K562 (cell line): ENCODE measurements at regions not wholly inside any gene's neighbourhood (a gene's known extent, or its start where the extent isn't known, plus 50 kb on each side); places are given as distances from the start of the nearest gene placed in this dataset.

Experiments
- ATAC-seq: fragments of 200-7000 bp; cut with Tn5 transposase; 3 replicates; pipeline ENCODE4 v1.9.1; 2020; ENCODE audit warnings: moderate library complexity
- BruUV-seq: library from RNA; stranded (reverse); fragments of 400-500 nt; replicated peaks from 2 replicates; lab custom pipeline; 2021; lab: Mats Ljungman, UMichigan
- CTCF ChIA-PET: fragments of 300-600 bp; formaldehyde crosslinking; extraction: SDS; loops from one replicate; lab custom pipeline; 2021; ENCODE audit warnings: low intra/inter-chr PET ratio; lab: Yijun Ruan, JAX
- POLR2A ChIA-PET: fragments of 300-600, 350-650 bp; sonication (Branson Sonifier 250); formaldehyde crosslinking; extraction: SDS; loops from one replicate; lab custom pipeline; 2021; ENCODE audit warnings: antibody characterized with exemption, inconsistent platforms; lab: Yijun Ruan, JAX
- DNase-seq, 4 experiments: peaks; one replicate each; pipeline versions ENCODE4 v3.0.0 to v3.0.0-alpha.2; 2011 to 2018; ENCODE audit warnings: low spot score in 3 of 4, mixed read lengths in 3 of 4; ENCODE audit errors: extremely low read depth in 1 of 4
- FAIRE-seq: peaks from 2 replicates; lab custom pipeline; 2011; peaks lifted over from hg19 to GRCh38; lab: Jason Lieb, UNC
- H2AFZ ChIP-seq: 2 replicates; pipeline ENCODE4 v1.6.0; 2011; ENCODE audit warnings: low read depth, low read length, control low read depth, inconsistent platforms
- H3K27ac ChIP-seq: fragments of 200-600 bp; 3 replicates; pipeline ENCODE4 v1.8.0; 2011; ENCODE audit warnings: low read depth, mild to moderate bottlenecking, control low read depth, inconsistent platforms, low read length, moderate library complexity, mixed read lengths; ENCODE audit errors: extremely low read depth
- H3K27me3 ChIP-seq, 2 experiments: fragments of 300-600 bp in 1 of 2; 2 replicates in 1 of 2; 3 replicates in 1 of 2; pipeline versions ENCODE4 v1.6.0 to v1.8.0; 2011; ENCODE audit warnings: inconsistent platforms in 2 of 2, low read length in 2 of 2, mild to moderate bottlenecking in 1 of 2, mixed read lengths in 1 of 2, moderate library complexity in 1 of 2; ENCODE audit not compliant: control insufficient read depth in 2 of 2, insufficient read depth in 2 of 2
- H3K36me3 ChIP-seq: fragments of 300-600 bp; 3 replicates; pipeline ENCODE4 v1.8.0; 2011; ENCODE audit warnings: mild to moderate bottlenecking, low read length, inconsistent platforms; ENCODE audit not compliant: control insufficient read depth, insufficient read depth
- H3K4me1 ChIP-seq, 2 experiments: fragments of 200-600 bp in 1 of 2; replicated peaks in 1 of 2; 2 replicates in 1 of 2; 3 replicates in 1 of 2; pipeline versions ENCODE4 v1.5.1 to v1.8.0; 2011; ENCODE audit warnings: inconsistent platforms in 2 of 2, low read length in 2 of 2, mild to moderate bottlenecking in 1 of 2, mixed read lengths in 1 of 2, moderate library complexity in 1 of 2; ENCODE audit not compliant: control insufficient read depth in 2 of 2, insufficient read depth in 2 of 2
- H3K4me2 ChIP-seq: 2 replicates; pipeline ENCODE4 v1.6.1; 2011; ENCODE audit warnings: low read length, control low read depth, inconsistent platforms, mixed read lengths; ENCODE audit not compliant: insufficient read depth
- H3K4me3 ChIP-seq: fragments of 200-600 bp; sonication (generic), shearing (Covaris generic); 2 replicates; pipeline ENCODE4 v1.5.1; 2016; ENCODE audit warnings: control low read depth, inconsistent platforms
- H3K79me2 ChIP-seq: fragments of 200-600 bp; 3 replicates; pipeline ENCODE4 v1.8.0; 2011; ENCODE audit warnings: low read length, inconsistent platforms; ENCODE audit not compliant: control insufficient read depth, insufficient read depth
- H3K9ac ChIP-seq, 2 experiments: 2 replicates each; pipeline versions ENCODE4 v1.6.0 to v1.6.1; 2011; ENCODE audit warnings: low read depth in 2 of 2, low read length in 2 of 2, control low read depth in 1 of 2, inconsistent platforms in 1 of 2, mild to moderate bottlenecking in 1 of 2, mixed read lengths in 1 of 2; ENCODE audit not compliant: insufficient read depth in 1 of 2
- H3K9me1 ChIP-seq: one replicate; pipeline ENCODE4 v1.6.0; 2011; ENCODE audit warnings: inconsistent platforms, mild to moderate bottlenecking, low read length, moderate library complexity; ENCODE audit not compliant: control insufficient read depth, insufficient read depth
- H3K9me3 ChIP-seq: replicated peaks from 2 replicates; pipeline ENCODE4 v1.5.1; 2011; ENCODE audit warnings: low read depth, low read length, inconsistent platforms; ENCODE audit not compliant: control insufficient read depth, insufficient read depth
- H4K20me1 ChIP-seq: replicated peaks from 2 replicates; pipeline ENCODE4 v1.6.1; 2011; ENCODE audit warnings: low read length, inconsistent platforms, mixed read lengths; ENCODE audit not compliant: control insufficient read depth, insufficient read depth
- ADNP ChIP-seq: fragments of 200-800 bp; sonication (Bioruptor generic); IDR thresholded peaks from 2 replicates; pipeline ENCODE4 v1.6.1; 2016; ENCODE audit warnings: missing genetic modification characterization, missing compliant biosample characterization
- BDP1 ChIP-seq: IDR thresholded peaks from 3 replicates; pipeline ENCODE4 v1.6.1; 2011; ENCODE audit not compliant: insufficient read length, insufficient read depth
- HNRNPL ChIP-seq: fragments of 200-400 bp; formaldehyde crosslinking; IDR thresholded peaks from 2 replicates; pipeline ENCODE4 v1.6.1; 2017; ENCODE audit warnings: low read depth, mild to moderate bottlenecking, low read length
- NCOA1 ChIP-seq: fragments of 450-650 bp; IDR thresholded peaks from 2 replicates; pipeline ENCODE4 v1.6.1; 2016; ENCODE audit warnings: low read depth
- NFE2 ChIP-seq: IDR thresholded peaks from 2 replicates; pipeline ENCODE4 v1.6.1; 2014; ENCODE audit warnings: antibody characterized with exemption, low read depth
- SMARCA5 ChIP-seq: fragments of 450-650 bp; IDR thresholded peaks from 2 replicates; pipeline ENCODE4 v1.6.1; 2016
- TAF1 ChIP-seq: IDR thresholded peaks from 2 replicates; pipeline ENCODE4 v1.6.1; 2011; ENCODE audit warnings: mild to moderate bottlenecking, low read length, moderate library complexity; ENCODE audit not compliant: insufficient read depth, control insufficient read depth, severe bottlenecking; ENCODE audit errors: extremely low read depth
- TEAD4 ChIP-seq, 2 experiments: sonication (generic) in 1 of 2; formaldehyde crosslinking in 1 of 2; IDR thresholded peaks; 2 replicates each; pipeline versions ENCODE4 v1.6.1 to v1.8.0; 2012 to 2022; ENCODE audit warnings: borderline replicate concordance in 1 of 2, inconsistent platforms in 1 of 2, low read length in 1 of 2, mild to moderate bottlenecking in 1 of 2, missing genetic modification reagents in 1 of 2
- TSC22D4 ChIP-seq: fragments of 450-650 bp; IDR thresholded peaks from 2 replicates; pipeline ENCODE4 v1.6.1; 2016; ENCODE audit warnings: missing genetic modification characterization, missing biosample characterization, control low read depth
- WGBS: fragments of 100-300 bp; shearing (Covaris generic); methylation state at CpG from one replicate; pipeline ENCODE4 v1.1.6; 2016; ENCODE audit warnings: low coverage, mixed read lengths; ENCODE audit not compliant: insufficient coverage; ENCODE audit errors: missing lambda C conversion rate; 5-methylcytosine and 5-hydroxymethylcytosine counted together
- in situ Hi-C: fragments of 300-500 bp; cut with MboI; formaldehyde crosslinking; loops from 4 replicates; pipeline ENCODE4 v1.15.0; 2018; ENCODE audit warnings: inconsistent platforms, mixed read lengths
- intact Hi-C: fragments of 100-400 bp; cut with micrococcal nuclease; formaldehyde crosslinking; loops from 2 replicates; pipeline ENCODE4 v1.14.2; 2022
- TF ChIP-seq, protein P1 (sequence below): fragments of 250-450 bp; sonication (Bioruptor Pico); IDR thresholded peaks from 2 replicates; pipeline ENCODE4 v1.9.0; 2021; ENCODE audit warnings: mild to moderate bottlenecking, inconsistent platforms
- TF ChIP-seq, protein P2 (sequence below): fragments of 450-650 bp; formaldehyde crosslinking; IDR thresholded peaks from 2 replicates; pipeline ENCODE4 v1.4.0; 2020; ENCODE audit warnings: mild to moderate bottlenecking, moderate library complexity
- TF ChIP-seq, protein P3 (sequence below): sonication (generic); formaldehyde crosslinking; IDR thresholded peaks from 2 replicates; pipeline ENCODE4 v1.8.0; 2022; ENCODE audit warnings: mild to moderate bottlenecking, missing genetic modification reagents

DNA sequence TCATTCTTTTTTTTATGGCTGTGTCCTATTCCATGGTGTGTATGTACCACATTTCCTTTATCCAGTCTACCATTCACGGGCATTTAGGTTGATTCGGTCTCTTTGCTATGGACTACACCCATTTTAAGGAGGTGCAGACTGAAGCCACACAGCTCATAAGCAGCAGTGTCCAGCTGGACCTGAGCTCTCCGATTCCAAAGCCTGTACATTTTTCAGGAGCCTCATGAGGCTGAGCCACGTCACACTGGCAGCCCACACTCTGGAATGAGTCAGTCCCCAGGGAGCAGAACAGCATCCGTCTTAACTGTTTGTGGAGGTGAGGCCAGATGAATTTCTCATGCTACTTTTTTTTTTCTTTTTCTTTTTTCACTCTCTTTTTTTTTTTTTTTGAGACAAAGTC is 116.1 kb downstream of the C16orf95 start:
- Histone ChIP-seq H3K4me3 (no peak overlapping the region), H3K9me1 (no peaks in the 10 kb centered on the region), H3K4me2 (no peak overlapping the region), H3K9ac (no peak overlapping the region), H3K79me2 (no peaks in the 10 kb centered on the region), H3K27me3 (peaks cover 0 to 34% of the 10 kb centered on the region in 2 experiments; a peak in 2 of 5 replicates), H3K27ac (no peak overlapping the region), H3K9me3 (0 out of 2 replicates have a peak, but pooled peaks cover 2% of the 10 kb centered on the region), H3K36me3 (no peaks in the 10 kb centered on the region), H3K4me1 (no peaks in the 10 kb centered on the region; a peak in 1 of 5 replicates), H4K20me1 (0 out of 2 replicates have a peak, but pooled peaks cover 6% of the 10 kb centered on the region), H2AFZ (no peak overlapping the region)
- WGBS, result 10% methylated on average over 5 of the region's 5 CpGs
- TF ChIP-seq TAF1 (no peak), NCOA1 (no peak), ADNP (tag) (no peak)
- ATAC-seq, result no peak
- no peak for FAIRE-seq
- no TSS peak for BruUV-seq
- in situ Hi-C loops (no loop called here), intact Hi-C loops (no loop called here)
- CTCF ChIA-PET, result no interaction called here
- no peak for DNase-seq
- POLR2A ChIA-PET, result interaction anchor here (0.5 kb wide), 1 partner anchor 463 kb away, joined by 3 read pairs; no protein-coding TSS in a partner anchor

DNA sequence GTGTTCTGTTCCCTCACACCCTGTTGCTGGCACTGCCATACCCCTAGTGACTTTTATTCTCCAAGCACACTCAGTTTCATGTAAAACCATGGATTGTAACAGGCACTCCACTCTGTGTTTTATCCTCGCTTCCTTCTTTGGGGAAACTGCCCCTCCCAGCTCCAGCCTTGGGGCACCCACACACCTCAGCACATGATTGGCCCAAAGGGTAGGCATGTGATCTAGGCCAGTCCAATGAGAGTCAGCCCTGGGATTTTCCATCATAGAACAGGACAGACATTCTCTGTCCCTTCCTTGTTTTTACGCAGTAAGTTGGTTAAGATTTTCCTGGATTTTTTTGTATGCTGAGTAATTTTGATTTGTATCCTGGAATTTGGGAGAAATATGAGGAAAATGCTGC is 115.4 kb downstream of the C16orf95 start:
- in situ Hi-C loops (no loop called here), intact Hi-C loops (no loop called here)
- WGBS, result 14% methylated on average over 2 of the region's 2 CpGs
- no TSS peak for BruUV-seq
- ATAC-seq, result no peak
- no peak overlapping the region for H3K4me3 ChIP-seq
- ChIA-PET POLR2A (interaction anchor here (0.5 kb wide), 1 partner anchor 463 kb away, joined by 3 read pairs; no protein-coding TSS in a partner anchor), CTCF (interaction anchor here (0.9 kb wide), 1 partner anchor 638 kb away, joined by 3 read pairs; no protein-coding TSS in a partner anchor)
- no peak overlapping the region for H2AFZ ChIP-seq
- H3K79me2 ChIP-seq, result no peaks in the 10 kb centered on the region
- peak in 1 of 4 experiments; percentile 34 for DNase-seq
- H3K4me2 ChIP-seq, result no peak overlapping the region
- no peaks in the 10 kb centered on the region for H3K9me1 ChIP-seq
- H4K20me1 ChIP-seq, result 0 out of 2 replicates have a peak, but pooled peaks cover 6% of the 10 kb centered on the region
- H3K9ac ChIP-seq, result no peak overlapping the region
- H3K9me3 ChIP-seq, result 0 out of 2 replicates have a peak, but pooled peaks cover 2% of the 10 kb centered on the region
- H3K4me1 ChIP-seq, result no peaks in the 10 kb centered on the region
- H3K27me3 ChIP-seq, result peaks cover 0 to 28% of the 10 kb centered on the region in 2 experiments; a peak in 2 of 5 replicates
- no peaks in the 10 kb centered on the region for H3K36me3 ChIP-seq
- peak; percentile 32 for FAIRE-seq
- no peak overlapping the region for H3K27ac ChIP-seq
- TF ChIP-seq, protein P1, sequence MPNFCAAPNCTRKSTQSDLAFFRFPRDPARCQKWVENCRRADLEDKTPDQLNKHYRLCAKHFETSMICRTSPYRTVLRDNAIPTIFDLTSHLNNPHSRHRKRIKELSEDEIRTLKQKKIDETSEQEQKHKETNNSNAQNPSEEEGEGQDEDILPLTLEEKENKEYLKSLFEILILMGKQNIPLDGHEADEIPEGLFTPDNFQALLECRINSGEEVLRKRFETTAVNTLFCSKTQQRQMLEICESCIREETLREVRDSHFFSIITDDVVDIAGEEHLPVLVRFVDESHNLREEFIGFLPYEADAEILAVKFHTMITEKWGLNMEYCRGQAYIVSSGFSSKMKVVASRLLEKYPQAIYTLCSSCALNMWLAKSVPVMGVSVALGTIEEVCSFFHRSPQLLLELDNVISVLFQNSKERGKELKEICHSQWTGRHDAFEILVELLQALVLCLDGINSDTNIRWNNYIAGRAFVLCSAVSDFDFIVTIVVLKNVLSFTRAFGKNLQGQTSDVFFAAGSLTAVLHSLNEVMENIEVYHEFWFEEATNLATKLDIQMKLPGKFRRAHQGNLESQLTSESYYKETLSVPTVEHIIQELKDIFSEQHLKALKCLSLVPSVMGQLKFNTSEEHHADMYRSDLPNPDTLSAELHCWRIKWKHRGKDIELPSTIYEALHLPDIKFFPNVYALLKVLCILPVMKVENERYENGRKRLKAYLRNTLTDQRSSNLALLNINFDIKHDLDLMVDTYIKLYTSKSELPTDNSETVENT (CRISPR knock-in tag), result no peak
- TF ChIP-seq, protein P2, sequence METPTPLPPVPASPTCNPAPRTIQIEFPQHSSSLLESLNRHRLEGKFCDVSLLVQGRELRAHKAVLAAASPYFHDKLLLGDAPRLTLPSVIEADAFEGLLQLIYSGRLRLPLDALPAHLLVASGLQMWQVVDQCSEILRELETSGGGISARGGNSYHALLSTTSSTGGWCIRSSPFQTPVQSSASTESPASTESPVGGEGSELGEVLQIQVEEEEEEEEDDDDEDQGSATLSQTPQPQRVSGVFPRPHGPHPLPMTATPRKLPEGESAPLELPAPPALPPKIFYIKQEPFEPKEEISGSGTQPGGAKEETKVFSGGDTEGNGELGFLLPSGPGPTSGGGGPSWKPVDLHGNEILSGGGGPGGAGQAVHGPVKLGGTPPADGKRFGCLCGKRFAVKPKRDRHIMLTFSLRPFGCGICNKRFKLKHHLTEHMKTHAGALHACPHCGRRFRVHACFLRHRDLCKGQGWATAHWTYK (CRISPR knock-in tag), result no peak
- TF ChIP-seq SMARCA5 (no peak), TEAD4 (IDR thresholded peaks at IDR 0.05; ENCODE audit: low read length) (no peak), TEAD4 (CRISPR knock-in tag; IDR thresholded peaks at IDR 0.05; ENCODE audit: borderline replicate concordance) (no peak), HNRNPL (no peak), TSC22D4 (no peak), NFE2 (no peak), BDP1 (no peak)
- TF ChIP-seq, protein P3, sequence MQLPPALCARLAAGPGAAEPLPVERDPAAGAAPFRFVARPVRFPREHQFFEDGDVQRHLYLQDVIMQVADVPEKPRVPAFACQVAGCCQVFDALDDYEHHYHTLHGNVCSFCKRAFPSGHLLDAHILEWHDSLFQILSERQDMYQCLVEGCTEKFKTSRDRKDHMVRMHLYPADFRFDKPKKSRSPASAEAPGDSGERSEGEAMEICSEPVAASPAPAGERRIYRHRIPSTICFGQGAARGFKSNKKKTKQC (CRISPR knock-in tag), result no peak
